Neuronal stem cell (in vitro differentiated cells): ENCODE measurements at regions not wholly inside any gene's neighbourhood (a gene's known extent, or its start where the extent isn't known, plus 50 kb on each side); places are given as distances from the start of the nearest gene placed in this dataset.

Source experiments
- DNase-seq: peaks from one replicate; pipeline ENCODE4 v3.0.0-alpha.2; 2013; ENCODE audit warnings: low spot score
- H2AFZ ChIP-seq: one replicate; pipeline ENCODE4 v1.6.1; 2013; ENCODE audit warnings: mild to moderate bottlenecking, low read length, inconsistent platforms
- H2AK5ac ChIP-seq: 2 replicates; pipeline ENCODE4 v1.6.1; 2013; ENCODE audit warnings: low read depth, mild to moderate bottlenecking, inconsistent platforms, low read length, moderate library complexity, mixed read lengths
- H2BK120ac ChIP-seq: 2 replicates; pipeline ENCODE4 v1.6.1; 2013; ENCODE audit warnings: low read depth, mild to moderate bottlenecking, inconsistent platforms, low read length, moderate library complexity, mixed read lengths
- H2BK12ac ChIP-seq: one replicate; pipeline ENCODE4 v1.6.1; 2013; ENCODE audit warnings: low read length, inconsistent platforms
- H2BK15ac ChIP-seq: 2 replicates; pipeline ENCODE4 v1.6.1; 2013; ENCODE audit warnings: mild to moderate bottlenecking, low read length, inconsistent platforms, mixed read lengths
- H2BK5ac ChIP-seq: one replicate; pipeline ENCODE4 v1.6.1; 2013; ENCODE audit warnings: inconsistent platforms, mild to moderate bottlenecking, low read length, moderate library complexity
- H3K14ac ChIP-seq: one replicate; pipeline ENCODE4 v1.6.1; 2013; ENCODE audit warnings: low read length, inconsistent platforms
- H3K18ac ChIP-seq: 2 replicates; pipeline ENCODE4 v1.6.1; 2013; ENCODE audit warnings: low read length, inconsistent platforms
- H3K23ac ChIP-seq: 2 replicates; pipeline ENCODE4 v1.6.1; 2013; ENCODE audit warnings: low read depth, mild to moderate bottlenecking, mixed read lengths, low read length, inconsistent platforms; ENCODE audit not compliant: poor library complexity
- H3K27ac ChIP-seq: replicated peaks from 3 replicates; pipeline ENCODE4 v1.5.1; 2013; ENCODE audit warnings: low read length, inconsistent platforms
- H3K27me3 ChIP-seq, 3 experiments: 2 replicates each; pipeline ENCODE4 v1.6.1; 2013; ENCODE audit warnings: low read length in 3 of 3, mild to moderate bottlenecking in 2 of 3, inconsistent platforms in 1 of 3, low read depth in 1 of 3, mixed read lengths in 1 of 3, moderate library complexity in 1 of 3; ENCODE audit not compliant: control insufficient read depth in 3 of 3, insufficient read depth in 3 of 3
- H3K36me3 ChIP-seq, 2 donors: replicated peaks in 1 of 2; 2 replicates each; pipeline ENCODE4 v1.6.1; 2013; ENCODE audit warnings: low read length in 2 of 2; ENCODE audit not compliant: control insufficient read depth in 2 of 2, insufficient read depth in 2 of 2
- H3K4ac ChIP-seq: 2 replicates; pipeline ENCODE4 v1.6.1; 2013; ENCODE audit warnings: inconsistent platforms, mild to moderate bottlenecking, low read length, moderate library complexity
- H3K4me1 ChIP-seq, 2 donors: 1 replicate in 1 of 2; 2 replicates in 1 of 2; pipeline ENCODE4 v1.6.1; 2013; ENCODE audit warnings: low read length in 2 of 2, low read depth in 1 of 2; ENCODE audit not compliant: control insufficient read depth in 2 of 2, insufficient read depth in 1 of 2
- H3K4me2 ChIP-seq: one replicate; pipeline ENCODE4 v1.6.1; 2013; ENCODE audit warnings: mild to moderate bottlenecking, low read length, inconsistent platforms; ENCODE audit not compliant: insufficient read depth, poor library complexity, severe bottlenecking
- H3K4me3 ChIP-seq, 2 donors: 2 replicates each; pipeline ENCODE4 v1.5.1; 2013; ENCODE audit warnings: low read length in 2 of 2, mild to moderate bottlenecking in 2 of 2, inconsistent platforms in 1 of 2, moderate library complexity in 1 of 2
- H3K79me1 ChIP-seq: one replicate; pipeline ENCODE4 v1.6.1; 2013; ENCODE audit warnings: low read depth, mild to moderate bottlenecking, inconsistent platforms, low read length, moderate library complexity
- H3K9ac ChIP-seq: one replicate; pipeline ENCODE4 v1.6.1; 2013; ENCODE audit warnings: mild to moderate bottlenecking, low read depth, low read length, inconsistent platforms; ENCODE audit not compliant: poor library complexity
- H3K9me3 ChIP-seq, 2 donors: replicated peaks in 1 of 2; 2 replicates each; pipeline versions ENCODE3 to v1.6.1; 2013; ENCODE audit warnings: low read length in 2 of 2, mild to moderate bottlenecking in 2 of 2, inconsistent platforms in 1 of 2, low read depth in 1 of 2, mixed read lengths in 1 of 2, moderate library complexity in 1 of 2; ENCODE audit not compliant: control insufficient read depth in 2 of 2, insufficient read depth in 1 of 2
- H4K8ac ChIP-seq: one replicate; pipeline ENCODE4 v1.6.1; 2013; ENCODE audit warnings: low read depth, mild to moderate bottlenecking, inconsistent platforms, low read length, moderate library complexity
- H4K91ac ChIP-seq: one replicate; pipeline ENCODE4 v1.6.1; 2013; ENCODE audit warnings: low read length, low read depth, mild to moderate bottlenecking, inconsistent platforms; ENCODE audit not compliant: poor library complexity
- WGBS, 2 donors: extraction: QIAGEN DNeasy Blood & Tissue Kit; methylation state at CpG; one replicate each; pipeline ENCODE4 v1.1.7; 2013; ENCODE audit warnings: missing lambda C conversion rate in 2 of 2, mixed read lengths in 1 of 2; ENCODE audit not compliant: insufficient read length in 2 of 2, insufficient replicate concordance in 1 of 2; ENCODE audit errors: extremely low coverage in 2 of 2; 5-methylcytosine and 5-hydroxymethylcytosine counted together

DNA sequence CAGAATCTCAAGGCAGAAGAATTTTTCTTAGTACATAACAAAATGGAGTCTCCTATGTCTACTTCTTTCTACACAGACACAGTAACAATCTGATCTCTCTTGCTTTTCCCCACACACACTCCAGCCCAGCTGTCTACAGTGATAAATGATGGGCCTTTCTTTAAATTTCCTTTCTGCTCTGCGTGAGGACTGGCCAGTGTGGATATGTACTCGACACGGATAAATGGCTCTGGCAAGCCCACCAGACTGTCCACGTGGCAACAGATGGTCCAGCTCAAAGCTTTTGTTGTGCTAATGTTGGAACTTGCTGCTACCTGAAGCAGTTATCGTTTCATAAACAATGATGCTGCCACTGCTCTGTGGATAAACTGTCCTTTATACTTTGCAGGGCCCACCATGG is 410.7 kb downstream of the TMEM114 start:
- no peak overlapping the region for H2AFZ ChIP-seq
- no peak overlapping the region for H3K9ac ChIP-seq
- H3K4ac ChIP-seq: no peak overlapping the region
- H2BK12ac ChIP-seq: no peak overlapping the region
- H2BK5ac ChIP-seq: no peak overlapping the region
- no peak overlapping the region for H4K8ac ChIP-seq
- DNase-seq: no peak
- no peak overlapping the region for H2BK15ac ChIP-seq
- H3K79me1 ChIP-seq: no peaks in the 10 kb centered on the region
- no peak overlapping the region for H3K18ac ChIP-seq
- H3K14ac ChIP-seq: no peak overlapping the region
- no peak overlapping the region for H3K4me3 ChIP-seq
- H2BK120ac ChIP-seq: no peak overlapping the region
- H3K27me3 ChIP-seq: no peaks in the 10 kb centered on the region
- no peaks in the 10 kb centered on the region for H3K4me1 ChIP-seq
- no peak overlapping the region for H3K27ac ChIP-seq
- H3K23ac ChIP-seq: no peak overlapping the region
- no peak overlapping the region for H3K4me2 ChIP-seq
- no peaks in the 10 kb centered on the region for H3K36me3 ChIP-seq
- no peak overlapping the region for H2AK5ac ChIP-seq
- no CpG with 5 or more reads among the region's 5 CpGs for WGBS, 2 donors
- H3K9me3 ChIP-seq: no peaks in the 10 kb centered on the region
- H4K91ac ChIP-seq: no peak overlapping the region

- Histone ChIP-seq H3K14ac (no peak overlapping the region), H4K8ac (no peak overlapping the region), H2BK5ac (no peak overlapping the region), H3K4ac (no peak overlapping the region), H4K91ac (no peak overlapping the region), H3K79me1 (no peaks in the 10 kb centered on the region), H3K23ac (no peak overlapping the region), H3K27me3 (no peaks in the 10 kb centered on the region), H3K27ac (no peak overlapping the region), H3K4me1 (no peaks in the 10 kb centered on the region), H2AK5ac (no peak overlapping the region), H3K36me3 (no peaks in the 10 kb centered on the region), H3K9ac (no peak overlapping the region), H2BK120ac (no peak overlapping the region), H3K18ac (no peak overlapping the region), H3K9me3 (no peaks in the 10 kb centered on the region), H3K4me3 (no peak overlapping the region), H2BK15ac (no peak overlapping the region), H3K4me2 (no peak overlapping the region), H2BK12ac (no peak overlapping the region), H2AFZ (no peak overlapping the region)
- no peak for DNase-seq
- no CpG with 5 or more reads among the region's 8 CpGs for WGBS, 2 donors
Measured at GRCh38 chr16:8178271-8178670, 412.0 kb downstream of the TMEM114 start.

DNA sequence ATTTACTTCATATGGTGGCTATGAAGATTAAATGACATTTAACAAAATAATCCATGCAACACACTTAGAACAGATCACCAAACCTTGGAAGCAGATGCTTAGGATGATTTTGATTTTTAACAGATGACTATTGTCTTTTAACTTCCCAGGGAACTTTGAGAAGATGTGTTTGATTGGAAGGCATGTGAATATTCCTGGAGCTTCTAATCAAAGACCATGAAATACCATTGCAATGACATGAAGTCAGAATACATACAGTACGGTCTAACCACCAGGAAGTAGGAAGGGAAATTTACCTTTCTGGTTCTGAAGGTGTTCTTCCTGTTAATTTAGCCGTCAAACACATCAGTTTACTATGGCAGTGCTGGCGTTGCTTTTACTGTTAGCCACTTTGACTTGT is 414.9 kb downstream of the TMEM114 start:
- Histone ChIP-seq H3K9me3 (no peaks in the 10 kb centered on the region), H3K18ac (no peak overlapping the region), H2BK12ac (no peak overlapping the region), H3K4me1 (no peaks in the 10 kb centered on the region), H3K4ac (no peak overlapping the region), H3K14ac (no peak overlapping the region), H2BK15ac (no peak overlapping the region), H2BK120ac (no peak overlapping the region), H3K9ac (no peak overlapping the region), H3K79me1 (no peaks in the 10 kb centered on the region), H2BK5ac (no peak overlapping the region), H3K27ac (no peak overlapping the region), H3K4me3 (no peak overlapping the region), H3K23ac (no peak overlapping the region), H2AK5ac (no peak overlapping the region), H2AFZ (no peak overlapping the region), H4K91ac (no peak overlapping the region), H3K4me2 (no peak overlapping the region), H3K27me3 (no peaks in the 10 kb centered on the region), H4K8ac (no peak overlapping the region), H3K36me3 (no peaks in the 10 kb centered on the region)
- WGBS, 2 donors: no CpG with 5 or more reads among the region's 3 CpGs
- DNase-seq: no peak

DNA sequence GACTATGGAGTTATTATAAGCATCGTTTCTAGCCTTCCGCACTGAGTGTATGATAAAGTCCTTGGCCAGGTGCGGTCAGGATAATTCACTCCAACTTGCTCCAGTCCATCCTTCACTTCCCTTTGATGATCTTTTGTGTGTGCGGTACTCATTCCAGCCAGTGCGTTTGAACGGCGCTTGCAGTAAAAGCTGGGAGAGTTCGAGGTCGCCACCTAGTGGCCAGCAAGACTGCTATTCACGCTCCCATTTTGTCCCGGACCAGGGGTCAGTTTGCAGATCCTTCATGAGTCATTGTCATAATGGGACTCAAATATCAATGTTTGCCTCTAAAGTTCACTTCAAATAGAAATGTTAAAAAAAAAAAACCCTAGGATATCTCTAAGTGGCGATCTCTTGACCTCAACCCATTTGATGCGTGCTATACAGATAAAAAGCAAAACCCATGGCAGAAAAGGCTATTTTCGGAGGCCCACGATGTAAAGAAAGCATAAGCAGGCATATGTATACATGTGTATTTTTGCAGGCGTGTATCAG is 417.1 kb downstream of the TMEM114 start:
- H3K79me1 ChIP-seq: no peaks in the 10 kb centered on the region
- H3K4me3 ChIP-seq: no peak overlapping the region
- H2BK15ac ChIP-seq: no peak overlapping the region
- no peak overlapping the region for H2BK5ac ChIP-seq
- H3K4ac ChIP-seq: no peak overlapping the region
- no peak overlapping the region for H3K4me2 ChIP-seq
- no peak overlapping the region for H3K14ac ChIP-seq
- H3K18ac ChIP-seq: no peak overlapping the region
- H3K36me3 ChIP-seq: no peaks in the 10 kb centered on the region
- H2BK12ac ChIP-seq: no peak overlapping the region
- H3K4me1 ChIP-seq: no peaks in the 10 kb centered on the region
- peak; percentile 85 for DNase-seq
- no peak overlapping the region for H3K27ac ChIP-seq
- H4K91ac ChIP-seq: no peak overlapping the region
- no peak overlapping the region for H2AK5ac ChIP-seq
- H3K9ac ChIP-seq: no peak overlapping the region
- H3K9me3 ChIP-seq: no peaks in the 10 kb centered on the region
- H3K23ac ChIP-seq: no peak overlapping the region
- no peak overlapping the region for H2BK120ac ChIP-seq
- H2AFZ ChIP-seq: no peak overlapping the region
- H3K27me3 ChIP-seq: no peaks in the 10 kb centered on the region
- WGBS, 2 donors: no CpG with 5 or more reads among the region's 16 CpGs
- H4K8ac ChIP-seq: no peak overlapping the region
